Retina (tissue), 1 donor: ENCODE measurements at regions not wholly inside any gene's neighbourhood (a gene's known extent, or its start where the extent isn't known, plus 50 kb on each side); places are given as distances from the start of the nearest gene placed in this dataset.
"Not testable (repeated sequence)": the region's sequence is repeated elsewhere in the genome, so short reads cannot be mapped to it uniquely, and the experiment has no call there.

Experiments used
- DNase-seq: peaks from one replicate; pipeline ENCODE4 v3.0.0-alpha.2; 2016

- DNase-seq, result no peak
These were observed 141.9 kb downstream of the MID1IP1 start for GRCh38 chrX:38943120-38943519.

GRCh38 chrX:38948046-38948445 lies 146.8 kb downstream of the MID1IP1 start:
- DNase-seq, result no peak

- DNase-seq, result no peak
These were observed 153.3 kb downstream of the MID1IP1 start for GRCh38 chrX:38954520-38954919.

GRCh38 chrX:38959736-38960135 lies 158.5 kb downstream of the MID1IP1 start:
- DNase-seq, result no peak

GRCh38 chrX:38960137-38960536 lies 158.9 kb downstream of the MID1IP1 start:
- DNase-seq, result no peak

- DNase-seq, result no peak
These were observed 160.7 kb downstream of the MID1IP1 start for GRCh38 chrX:38961936-38962335.

- DNase-seq, result not testable (repeated sequence)
These were observed 162.0 kb downstream of the MID1IP1 start for GRCh38 chrX:38963244-38963643.

GRCh38 chrX:38965888-38966287 lies 164.6 kb downstream of the MID1IP1 start:
- no peak for DNase-seq

- DNase-seq, result no peak
These were observed 167.3 kb downstream of the MID1IP1 start for GRCh38 chrX:38968344-38969216.

GRCh38 chrX:38970074-38970473 lies 168.8 kb downstream of the MID1IP1 start:
- no peak for DNase-seq

GRCh38 chrX:38970845-38971244 lies 169.6 kb downstream of the MID1IP1 start:
- DNase-seq, result no peak

- DNase-seq, result no peak
These were observed 172.1 kb downstream of the MID1IP1 start for GRCh38 chrX:38973322-38973721.

GRCh38 chrX:38974542-38974941 lies 173.3 kb downstream of the MID1IP1 start:
- DNase-seq, result no peak

- DNase-seq, result no peak
These were observed 174.2 kb downstream of the MID1IP1 start for GRCh38 chrX:38975368-38975942.

GRCh38 chrX:38982370-38982769 lies 181.1 kb downstream of the MID1IP1 start:
- no peak for DNase-seq

- no peak for DNase-seq
These were observed 181.6 kb downstream of the MID1IP1 start for GRCh38 chrX:38982843-38983242.

- no peak for DNase-seq
These were observed 184.1 kb downstream of the MID1IP1 start for GRCh38 chrX:38985375-38985774.

- no peak for DNase-seq
These were observed 184.7 kb downstream of the MID1IP1 start for GRCh38 chrX:38985945-38986344.

- DNase-seq, result no peak
These were observed 185.3 kb downstream of the MID1IP1 start for GRCh38 chrX:38986586-38986985.

- no peak for DNase-seq
These were observed 186.0 kb downstream of the MID1IP1 start for GRCh38 chrX:38987198-38987651.

GRCh38 chrX:38988301-38988700 lies 187.0 kb downstream of the MID1IP1 start:
- no peak for DNase-seq

- DNase-seq, result no peak
These were observed 187.8 kb downstream of the MID1IP1 start for GRCh38 chrX:38989076-38989475.

- peak; percentile 21 for DNase-seq
These were observed 190.6 kb downstream of the MID1IP1 start for GRCh38 chrX:38991656-38992440.
